ENCODE measurements at regions not wholly inside any gene's neighbourhood (a gene's known extent, or its start where the extent isn't known, plus 50 kb on each side); places are given as distances from the start of the nearest gene placed in this dataset.

DNA sequence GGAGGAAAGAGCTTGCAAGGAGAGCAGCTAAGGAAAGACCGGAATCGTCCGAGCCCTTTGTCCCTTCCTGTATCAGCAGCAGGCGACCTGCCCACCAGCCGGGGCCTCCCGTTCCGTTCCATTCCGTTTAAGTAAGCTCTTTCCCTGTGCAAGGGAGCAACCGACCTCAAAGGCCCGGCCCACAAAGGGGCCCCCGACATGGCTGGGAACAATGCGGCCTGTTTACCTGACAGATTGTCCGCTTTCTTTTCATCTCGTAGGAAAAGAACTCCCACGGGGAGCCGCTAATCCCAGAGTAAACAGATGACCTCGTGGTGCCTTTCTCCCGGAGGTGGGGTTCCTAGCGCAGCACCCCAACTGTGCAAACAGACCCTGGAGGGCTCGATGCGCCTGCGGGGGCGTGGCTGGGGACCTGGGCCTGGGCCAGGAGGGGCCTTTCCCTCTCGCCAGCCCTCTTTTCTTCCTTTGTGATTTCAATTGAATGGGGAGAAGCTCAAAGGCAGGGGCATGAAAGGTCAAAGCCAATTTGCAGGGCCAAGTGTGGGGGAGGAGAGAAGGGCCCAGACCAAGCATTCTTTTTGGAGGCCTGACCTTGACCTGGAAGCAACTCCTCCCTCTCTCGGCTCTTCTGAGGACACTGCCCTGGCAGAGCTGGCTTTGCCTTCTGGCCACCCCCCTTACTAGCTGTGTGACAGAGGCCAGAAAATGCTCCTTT, 120.2 kb downstream of the INHBB start (continued):
- TF ChIP-seq ZNF446 (CRISPR knock-in tag; IDR thresholded peaks at IDR 0.05) (peak; percentile 48; the same call in 1 of the 2 replicates), YY1 (IDR thresholded peaks at IDR 0.05; ENCODE audit: insufficient read depth, insufficient replicate concordance, low read depth, low read length) (peak; percentile 76), ZHX2 (IDR thresholded peaks at IDR 0.05; ENCODE audit: low read depth) (peak; percentile 52), ZHX2 (CRISPR knock-in tag; IDR thresholded peaks at IDR 0.05; ENCODE audit: borderline replicate concordance) (peak; percentile 98; the same call in 1 of the 2 replicates), NFIC (IDR thresholded peaks at IDR 0.05; ENCODE audit: low read length) (peak; percentile 100), KLF16 (CRISPR knock-in tag; IDR thresholded peaks at IDR 0.05) (peak in 1 of 2 experiments; percentile 99; a peak in 2 of 4 replicates), POGZ (CRISPR knock-in tag; IDR thresholded peaks at IDR 0.05) (peak; percentile 89), HDAC2 (CRISPR knock-in tag; IDR thresholded peaks at IDR 0.05) (peak; percentile 99), PPARG (CRISPR knock-in tag; conservative IDR thresholded peaks at IDR 0.05) (peak; percentile 93), ZNF33A (CRISPR knock-in tag; IDR thresholded peaks at IDR 0.05; ENCODE audit: borderline replicate concordance) (peak; percentile 59; the same call in 1 of the 2 replicates), ZNF558 (CRISPR knock-in tag; IDR thresholded peaks at IDR 0.05; ENCODE audit: borderline replicate concordance) (peak; percentile 97), ZNF430 (CRISPR knock-in tag; IDR thresholded peaks at IDR 0.05) (peak; percentile 92), ZNF569 (CRISPR knock-in tag; IDR thresholded peaks at IDR 0.05; ENCODE audit: borderline replicate concordance) (peak; percentile 87; the same call in 1 of the 2 replicates), ZNF772 (CRISPR knock-in tag; IDR thresholded peaks at IDR 0.05) (peak; percentile 89), MYC (CRISPR knock-in tag; IDR thresholded peaks at IDR 0.05; ENCODE audit: borderline replicate concordance) (peak; percentile 98), SNAPC2 (CRISPR knock-in tag; IDR thresholded peaks at IDR 0.05) (peak; percentile 95), ZNF678 (CRISPR knock-in tag; IDR thresholded peaks at IDR 0.05) (peak; percentile 98), ZNF550 (CRISPR knock-in tag; IDR thresholded peaks at IDR 0.05; ENCODE audit: borderline replicate concordance) (no peak; the same call in 1 of the 2 replicates)
- TF ChIP-seq, protein P1, sequence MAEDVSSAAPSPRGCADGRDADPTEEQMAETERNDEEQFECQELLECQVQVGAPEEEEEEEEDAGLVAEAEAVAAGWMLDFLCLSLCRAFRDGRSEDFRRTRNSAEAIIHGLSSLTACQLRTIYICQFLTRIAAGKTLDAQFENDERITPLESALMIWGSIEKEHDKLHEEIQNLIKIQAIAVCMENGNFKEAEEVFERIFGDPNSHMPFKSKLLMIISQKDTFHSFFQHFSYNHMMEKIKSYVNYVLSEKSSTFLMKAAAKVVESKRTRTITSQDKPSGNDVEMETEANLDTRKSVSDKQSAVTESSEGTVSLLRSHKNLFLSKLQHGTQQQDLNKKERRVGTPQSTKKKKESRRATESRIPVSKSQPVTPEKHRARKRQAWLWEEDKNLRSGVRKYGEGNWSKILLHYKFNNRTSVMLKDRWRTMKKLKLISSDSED (CRISPR knock-in tag; IDR thresholded peaks at IDR 0.05): no peak
- TF ChIP-seq, protein P2, sequence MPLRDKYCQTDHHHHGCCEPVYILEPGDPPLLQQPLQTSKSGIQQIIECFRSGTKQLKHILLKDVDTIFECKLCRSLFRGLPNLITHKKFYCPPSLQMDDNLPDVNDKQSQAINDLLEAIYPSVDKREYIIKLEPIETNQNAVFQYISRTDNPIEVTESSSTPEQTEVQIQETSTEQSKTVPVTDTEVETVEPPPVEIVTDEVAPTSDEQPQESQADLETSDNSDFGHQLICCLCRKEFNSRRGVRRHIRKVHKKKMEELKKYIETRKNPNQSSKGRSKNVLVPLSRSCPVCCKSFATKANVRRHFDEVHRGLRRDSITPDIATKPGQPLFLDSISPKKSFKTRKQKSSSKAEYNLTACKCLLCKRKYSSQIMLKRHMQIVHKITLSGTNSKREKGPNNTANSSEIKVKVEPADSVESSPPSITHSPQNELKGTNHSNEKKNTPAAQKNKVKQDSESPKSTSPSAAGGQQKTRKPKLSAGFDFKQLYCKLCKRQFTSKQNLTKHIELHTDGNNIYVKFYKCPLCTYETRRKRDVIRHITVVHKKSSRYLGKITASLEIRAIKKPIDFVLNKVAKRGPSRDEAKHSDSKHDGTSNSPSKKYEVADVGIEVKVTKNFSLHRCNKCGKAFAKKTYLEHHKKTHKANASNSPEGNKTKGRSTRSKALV (CRISPR knock-in tag; IDR thresholded peaks at IDR 0.05): peak; percentile 98
